AG04450 (cell line): ENCODE measurements at regions not wholly inside any gene's neighbourhood (a gene's known extent, or its start where the extent isn't known, plus 50 kb on each side); places are given as distances from the start of the nearest gene placed in this dataset.

ENCODE experiments used
- CTCF ChIA-PET: fragments of 300-600, 350-600 bp; formaldehyde crosslinking; extraction: SDS; loops from one replicate; lab custom pipeline; 2022; ENCODE audit warnings: antibody characterized with exemption, inconsistent platforms; lab: Charles Lee
- POLR2A ChIA-PET: fragments of 350-600 bp; formaldehyde crosslinking; extraction: SDS; loops from one replicate; lab custom pipeline; 2021; ENCODE audit warnings: antibody characterized with exemption, inconsistent platforms; lab: Yijun Ruan, JAX
- DNase-seq: peaks from one replicate; pipeline ENCODE4 v3.0.0-alpha.2; 2011; ENCODE audit warnings: low read depth, low spot score
- H3K27ac ChIP-seq: one replicate; pipeline ENCODE4 v1.5.1; 2012; ENCODE audit warnings: low read depth, low read length, control low read depth
- H3K27me3 ChIP-seq: one replicate; pipeline ENCODE4 v1.6.0; 2012; ENCODE audit warnings: low read length; ENCODE audit not compliant: control insufficient read depth, insufficient read depth
- H3K4me3 ChIP-seq: 2 replicates; pipeline ENCODE4 v1.5.1; 2011; ENCODE audit warnings: mild to moderate bottlenecking, low read depth, low read length, control low read depth
- H3K9me3 ChIP-seq: 2 replicates; pipeline ENCODE4 v1.5.1; 2012; ENCODE audit warnings: low read length; ENCODE audit not compliant: control insufficient read depth, insufficient read depth
- CTCF ChIP-seq: IDR thresholded peaks from 2 replicates; pipeline ENCODE4 v1.5.1; 2011; ENCODE audit warnings: low read depth, low read length, control low read depth, inconsistent platforms

GRCh38 chr11:127308291-127308690 lies 307.7 kb upstream of the KIRREL3 start:
- CTCF ChIA-PET = no interaction called here
- no peak for DNase-seq
- POLR2A ChIA-PET = no interaction called here

GRCh38 chr11:127307700-127308099 lies 307.1 kb upstream of the KIRREL3 start:
- TF ChIP-seq CTCF = no peak
- H3K9me3 ChIP-seq = no peaks in the 10 kb centered on the region
- ChIA-PET POLR2A (no interaction called here), CTCF (no interaction called here)
- no peak for DNase-seq
- no peak overlapping the region for H3K4me3 ChIP-seq
- no peaks in the 10 kb centered on the region for H3K27me3 ChIP-seq
- no peak overlapping the region for H3K27ac ChIP-seq

More at GRCh38 chr11:127308291-127308690, 307.7 kb upstream of the KIRREL3 start:
- Histone ChIP-seq H3K9me3 (no peaks in the 10 kb centered on the region), H3K27ac (no peak overlapping the region), H3K27me3 (no peaks in the 10 kb centered on the region), H3K4me3 (no peak overlapping the region)
- no peak for TF ChIP-seq CTCF

GRCh38 chr11:127304634-127305033 lies 304.1 kb upstream of the KIRREL3 start:
- POLR2A ChIA-PET = no interaction called here
- CTCF ChIA-PET = no interaction called here
- DNase-seq = no peak
- TF ChIP-seq CTCF = no peak
- Histone ChIP-seq H3K27ac (no peak overlapping the region), H3K9me3 (no peaks in the 10 kb centered on the region), H3K27me3 (no peaks in the 10 kb centered on the region), H3K4me3 (no peak overlapping the region)

- ChIA-PET CTCF (no interaction called here), POLR2A (no interaction called here)
- Histone ChIP-seq H3K27ac (no peak overlapping the region), H3K4me3 (no peak overlapping the region), H3K9me3 (peaks cover 3% of the 10 kb centered on the region; the same call in 1 of the 2 replicates), H3K27me3 (no peaks in the 10 kb centered on the region)
- no peak for DNase-seq
- no peak for TF ChIP-seq CTCF
Observed at GRCh38 chr11:127288926-127289325, 288.4 kb upstream of the KIRREL3 start.

GRCh38 chr11:127281534-127281933 lies 281.0 kb upstream of the KIRREL3 start:
- H3K27ac ChIP-seq = no peak overlapping the region
- CTCF ChIA-PET = interaction anchor here (0.7 kb wide), 1 partner anchor 239 kb away, joined by 6 read pairs; no protein-coding TSS in a partner anchor
- H3K4me3 ChIP-seq = no peak overlapping the region
- H3K9me3 ChIP-seq = no peaks in the 10 kb centered on the region
- POLR2A ChIA-PET = no interaction called here
- no peak for DNase-seq
- H3K27me3 ChIP-seq = no peaks in the 10 kb centered on the region
- no peak for TF ChIP-seq CTCF
